Hematopoietic multipotent progenitor cell treated with erythropoietin and hydrocortisone succinate and interleukin-3 and kit ligand, for 17 days (in vitro differentiated cells): ENCODE measurements at regions not wholly inside any gene's neighbourhood (a gene's known extent, or its start where the extent isn't known, plus 50 kb on each side); places are given as distances from the start of the nearest gene placed in this dataset.

Source experiments
- DNase-seq: peaks from one replicate; pipeline ENCODE4 v3.0.0-alpha.2; 2015; ENCODE audit warnings: low spot score

DNA sequence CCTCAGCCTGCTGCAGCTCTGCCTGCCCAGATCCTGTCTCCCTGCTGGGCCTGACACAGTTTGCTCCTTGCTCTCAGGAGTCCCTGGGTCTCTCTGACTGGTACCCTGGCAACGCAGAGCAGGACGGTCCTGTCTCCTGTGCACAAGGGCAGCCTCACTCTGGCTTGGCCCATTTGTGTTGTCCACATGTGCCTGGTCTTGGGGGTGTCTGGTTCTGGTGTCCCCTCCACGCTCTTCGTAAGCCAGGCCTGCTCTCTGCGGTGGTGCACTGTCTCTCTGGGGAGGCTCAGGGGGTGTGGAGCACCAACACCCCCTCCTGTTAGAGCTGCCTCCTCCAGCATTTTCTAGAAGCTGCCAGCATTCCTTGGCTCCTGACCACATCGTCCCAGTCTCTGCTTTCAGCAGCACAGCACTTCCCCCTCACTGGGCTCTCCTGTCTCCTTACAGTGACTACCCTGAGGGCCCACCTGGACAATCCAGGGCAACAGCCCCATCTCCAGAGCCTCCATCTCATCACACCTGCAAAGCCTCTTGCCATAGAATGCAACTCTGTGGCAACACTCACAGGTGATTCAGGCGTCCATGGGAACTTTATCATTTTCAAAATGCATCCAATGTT, 235.6 kb upstream of the HS6ST1 start:
- DNase-seq, result no peak

DNA sequence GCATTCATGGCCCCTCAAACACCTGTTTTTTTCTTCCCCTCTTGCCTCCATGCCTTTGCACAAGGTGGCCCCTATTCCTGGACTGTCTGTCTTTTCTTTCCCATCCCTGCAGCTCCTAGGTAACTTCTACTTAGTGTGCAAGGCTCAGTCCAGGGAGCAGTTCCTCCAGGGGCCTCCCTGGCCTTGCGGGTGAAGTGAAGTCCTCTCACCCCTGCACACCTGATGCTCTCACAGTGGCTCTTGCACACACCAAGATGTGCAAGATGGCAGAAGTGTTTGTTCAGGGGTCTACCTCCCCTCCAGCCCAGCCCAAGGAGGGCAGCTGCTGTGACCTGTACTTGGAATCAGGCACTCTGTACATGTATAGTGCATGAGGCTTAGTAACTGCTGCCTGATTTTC, 236.8 kb upstream of the HS6ST1 start:
- DNase-seq, result no peak

- DNase-seq, result no peak
Measured at GRCh38 chr2:128556089-128556488, 237.4 kb upstream of the HS6ST1 start.

DNA sequence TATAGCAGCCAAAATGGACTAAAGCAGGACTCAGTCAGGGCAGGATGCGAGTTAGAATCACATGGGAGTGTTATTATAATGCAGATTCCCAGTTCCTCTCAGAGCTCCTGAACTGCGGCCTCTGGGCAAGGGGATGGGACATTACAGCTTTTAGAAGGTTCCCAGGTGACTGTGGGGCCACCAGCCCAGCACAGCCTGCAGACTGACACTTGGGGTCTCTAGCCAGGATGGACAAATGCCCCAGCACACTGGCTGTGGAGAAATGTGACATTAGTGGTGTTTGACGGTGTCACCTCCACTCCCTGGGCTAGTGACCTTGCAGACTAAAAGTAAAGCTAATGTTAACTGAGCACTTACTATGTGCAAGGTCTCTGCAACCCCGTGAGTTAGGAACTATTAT, 238.0 kb upstream of the HS6ST1 start:
- DNase-seq, result no peak

- DNase-seq, result no peak
Measured at GRCh38 chr2:128557069-128557468, 238.4 kb upstream of the HS6ST1 start.

- no peak for DNase-seq
Measured at GRCh38 chr2:128557831-128558241, 239.2 kb upstream of the HS6ST1 start.

- no peak for DNase-seq
Measured at GRCh38 chr2:128558441-128558840, 239.8 kb upstream of the HS6ST1 start.

- DNase-seq, result no peak
Measured at GRCh38 chr2:128558895-128559532, 240.3 kb upstream of the HS6ST1 start.

DNA sequence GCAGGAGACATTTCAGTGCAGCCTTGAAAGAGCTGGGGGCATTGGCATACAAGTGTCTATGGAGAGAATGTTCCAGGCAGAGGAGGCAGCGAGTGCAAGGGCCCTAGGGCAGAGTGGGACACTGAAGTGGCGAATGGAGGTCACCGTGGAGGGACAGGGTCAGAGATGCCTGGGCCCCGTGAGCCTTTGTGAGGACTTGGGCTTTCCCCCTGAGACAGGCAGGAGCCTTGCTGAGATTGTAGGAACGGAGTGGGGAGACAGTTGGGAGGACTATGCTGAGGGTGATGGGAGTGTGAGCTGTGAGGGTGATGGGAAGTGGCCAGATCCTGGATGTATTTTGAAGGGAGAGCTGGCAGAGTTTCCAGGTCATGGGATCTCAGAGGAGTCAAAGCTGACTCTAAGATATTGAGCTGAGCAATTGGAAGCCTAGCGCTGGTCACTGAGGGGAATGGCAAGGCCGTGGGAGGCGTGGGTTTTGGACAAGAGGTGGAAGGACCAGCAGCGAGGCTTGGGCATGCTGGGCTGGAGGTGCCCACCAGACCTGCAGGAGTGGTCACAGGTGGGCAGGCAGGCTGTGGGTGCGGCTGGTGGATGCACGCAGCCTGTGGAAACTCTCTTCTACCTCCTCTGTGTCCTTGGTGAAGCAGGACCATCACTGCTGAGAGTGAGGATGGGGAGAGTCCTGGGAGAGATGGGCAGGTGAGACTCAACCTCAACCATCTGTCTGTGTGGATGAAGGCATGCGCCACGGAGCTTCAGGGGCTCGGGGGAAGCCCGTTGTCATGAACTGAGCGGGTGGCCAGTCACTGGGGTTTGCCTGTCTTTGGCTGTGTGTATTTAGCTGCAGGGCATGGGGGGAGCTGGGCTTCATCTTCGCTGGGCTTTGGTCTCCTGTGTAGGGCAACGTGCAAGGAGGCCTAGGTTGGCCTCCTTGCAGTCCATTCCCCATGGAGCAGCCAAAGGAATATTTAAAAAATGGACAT, 241.2 kb upstream of the HS6ST1 start:
- DNase-seq, result no peak

DNA sequence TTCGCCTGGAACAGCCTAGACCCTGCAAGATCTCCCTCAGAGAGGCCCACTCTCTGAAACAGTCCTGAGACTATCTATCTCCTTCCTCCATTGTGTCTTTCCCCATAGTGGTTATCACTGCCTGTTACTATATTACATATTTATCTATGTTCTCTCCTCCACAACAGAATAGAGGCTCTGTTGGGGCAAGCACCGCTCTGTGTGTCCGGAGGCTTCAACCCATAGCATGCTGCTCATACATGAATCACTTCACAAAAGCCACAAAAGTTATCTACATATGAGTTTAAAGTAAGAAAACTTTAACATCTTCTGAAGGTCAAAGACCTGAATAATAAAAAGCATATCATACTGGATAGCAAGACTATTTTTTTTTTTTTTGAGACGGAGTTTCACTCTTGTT, 242.1 kb upstream of the HS6ST1 start:
- DNase-seq, result no peak

DNA sequence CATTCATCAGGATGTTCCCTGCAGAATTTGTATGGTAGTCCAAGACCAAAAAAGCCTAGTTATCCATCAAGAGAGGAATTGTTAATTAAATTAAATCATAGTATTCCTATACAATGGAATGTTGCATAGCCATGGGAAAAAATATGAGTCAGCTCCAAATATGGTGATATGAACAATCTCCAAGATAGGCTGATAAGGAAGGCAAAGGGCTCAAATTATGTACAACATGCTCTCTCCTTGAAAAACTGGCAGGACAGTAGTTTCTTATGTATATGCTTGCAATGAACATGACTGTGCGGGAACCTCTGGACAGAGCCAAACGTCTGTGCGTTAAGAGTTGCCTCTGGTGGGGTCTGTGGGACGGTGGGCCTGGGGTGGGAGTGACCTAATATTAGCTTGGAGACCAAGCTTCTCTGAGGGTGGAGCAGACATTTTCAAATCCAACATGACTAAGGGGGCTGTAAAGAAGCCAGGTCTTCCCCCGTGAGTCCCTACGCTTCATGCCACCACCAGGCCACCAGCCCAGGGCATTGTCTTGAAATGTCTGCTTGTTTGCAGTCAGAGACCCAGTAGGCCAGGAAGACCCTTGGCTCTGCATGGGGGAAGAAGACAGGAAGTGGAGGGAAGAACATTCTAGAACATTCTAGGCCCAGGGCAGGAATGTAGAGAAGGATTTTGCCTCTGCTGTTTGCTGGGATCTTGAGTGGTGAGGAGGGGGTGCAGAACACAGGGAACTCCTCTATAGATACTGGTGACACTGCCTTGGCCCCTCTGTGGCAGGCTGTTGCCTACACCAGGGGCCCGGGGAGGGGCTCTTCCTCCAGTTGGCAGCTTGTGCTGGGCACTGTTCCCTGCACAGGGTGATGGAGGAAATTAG, 244.0 kb upstream of the HS6ST1 start:
- no peak for DNase-seq

DNA sequence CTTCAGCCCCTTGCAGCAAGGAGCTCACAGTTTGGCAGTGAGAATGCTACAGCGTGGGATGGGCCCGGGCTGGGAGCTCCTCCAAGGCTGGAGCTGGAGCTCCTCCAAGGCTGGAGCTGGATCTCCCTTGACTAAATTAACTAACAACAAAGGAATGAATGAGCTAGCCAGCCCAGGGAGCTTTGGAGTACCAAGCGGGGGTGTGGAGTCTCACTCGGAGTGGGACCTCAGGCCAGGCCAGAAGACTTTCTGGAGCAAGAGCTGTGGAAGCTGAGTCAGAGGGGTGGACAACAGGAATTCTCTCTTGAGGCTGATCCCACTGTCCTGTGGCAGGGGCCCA, 244.7 kb upstream of the HS6ST1 start:
- no peak for DNase-seq

- DNase-seq, result no peak
Measured at GRCh38 chr2:128564131-128564530, 245.5 kb upstream of the HS6ST1 start.

GRCh38 chr2:128564551-128564950, 245.9 kb upstream of the HS6ST1 start:
- DNase-seq, result no peak

- DNase-seq, result no peak
Measured at GRCh38 chr2:128565441-128565840, 246.8 kb upstream of the HS6ST1 start.

- no peak for DNase-seq
Measured at GRCh38 chr2:128566671-128567070, 248.0 kb upstream of the HS6ST1 start.

DNA sequence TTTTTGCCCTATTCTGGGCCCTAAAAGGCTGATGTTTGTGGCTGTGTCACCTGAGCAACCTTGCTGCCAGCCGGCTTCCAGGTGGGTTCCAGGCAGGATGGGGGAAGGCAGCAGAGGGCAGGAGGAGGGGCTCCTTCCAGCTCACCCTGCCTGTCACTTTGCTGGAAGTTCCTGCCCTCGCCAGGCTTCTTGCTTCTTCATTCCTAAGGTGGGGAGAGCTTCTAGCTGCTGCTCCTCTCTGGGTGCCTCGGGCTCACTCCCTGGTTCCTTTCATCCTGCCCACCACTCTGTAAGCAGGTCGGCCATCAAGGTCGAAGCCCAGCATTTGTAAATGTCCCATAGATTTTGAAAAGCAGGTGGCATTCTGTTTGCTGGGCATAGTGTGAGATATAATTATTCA, 249.4 kb upstream of the HS6ST1 start:
- DNase-seq, result no peak

GRCh38 chr2:128573116-128573515, 254.4 kb upstream of the HS6ST1 start:
- DNase-seq, result no peak

DNA sequence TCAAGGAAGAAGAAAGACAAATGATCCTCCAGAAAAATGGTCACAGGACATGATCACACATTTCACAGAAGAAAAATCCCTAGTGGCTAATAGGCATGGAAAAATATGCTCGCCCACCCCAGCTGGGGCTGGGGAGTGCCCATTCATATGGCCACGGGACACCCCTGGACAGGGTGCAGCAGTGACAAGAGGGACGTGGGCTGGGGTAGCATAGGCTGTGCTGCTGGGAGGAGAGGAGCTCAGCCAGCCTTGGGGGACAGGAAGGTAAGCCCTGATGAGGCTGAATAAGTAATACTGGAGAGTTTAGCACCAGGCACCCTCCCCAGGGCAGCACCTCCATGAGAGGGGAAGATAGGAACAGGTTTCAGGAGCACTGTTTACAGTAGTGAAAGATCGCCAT, 254.9 kb upstream of the HS6ST1 start:
- DNase-seq, result no peak

GRCh38 chr2:128577141-128577930, 258.7 kb upstream of the HS6ST1 start:
- no peak for DNase-seq
